PFSK-1 (cell line): ENCODE measurements at regions not wholly inside any gene's neighbourhood (a gene's known extent, or its start where the extent isn't known, plus 50 kb on each side); places are given as distances from the start of the nearest gene placed in this dataset.

Experiments
- FOXP2 ChIP-seq: optimal IDR thresholded peaks from 2 replicates; pipeline ENCODE3; 2011; ENCODE audit warnings: borderline replicate concordance, control low read depth, inconsistent platforms; ENCODE audit not compliant: insufficient read depth; ENCODE audit errors: extremely low read length, extremely low read depth
- POLR2AphosphoS5 ChIP-seq: IDR thresholded peaks from 2 replicates; pipeline ENCODE4 v1.6.1; 2012; ENCODE audit warnings: low read depth, mild to moderate bottlenecking, control low read depth, low read length, moderate library complexity
- SIN3A ChIP-seq: IDR thresholded peaks from 2 replicates; pipeline ENCODE4 v1.6.1; 2012; ENCODE audit warnings: mild to moderate bottlenecking, low read length, moderate library complexity, borderline replicate concordance; ENCODE audit not compliant: insufficient read depth

- TF ChIP-seq FOXP2 (no peak), POLR2AphosphoS5 (no peak), SIN3A (no peak)
Observed at GRCh38 chr17:33435721-33436301, 142.7 kb upstream of the ASIC2 start.
